Heart left ventricle (tissue), 16 donors: ENCODE measurements at regions not wholly inside any gene's neighbourhood (a gene's known extent, or its start where the extent isn't known, plus 50 kb on each side); places are given as distances from the start of the nearest gene placed in this dataset.

Source experiments
- ATAC-seq, 4 donors: fragments of 200-7000 bp; cut with Tn5 transposase; one replicate each; pipeline ENCODE4 v1.9.1; 2020 to 2022; ENCODE audit warnings: moderate library complexity in 4 of 4, mild to moderate bottlenecking in 3 of 4, moderate number of reproducible peaks in 1 of 4
- DNase-seq, 5 donors: peaks; one replicate each; pipeline ENCODE4 v3.0.0-alpha.2; 2020
- H3K27ac ChIP-seq, 12 donors: fragments of 200-600 bp; sonication (generic) in 4 of 12; one replicate each; pipeline versions ENCODE4 v1.5.0 to v1.8.0; 2016 to 2022; ENCODE audit warnings: mild to moderate bottlenecking in 2 of 12
- H3K27me3 ChIP-seq, 9 donors: fragments of 200-600 bp; sonication (generic) in 2 of 9; one replicate each; pipeline versions ENCODE4 v1.5.1 to v1.8.0; 2016 to 2022; ENCODE audit warnings: mild to moderate bottlenecking in 3 of 9
- H3K36me3 ChIP-seq, 9 donors: fragments of 200-600 bp; sonication (generic) in 2 of 9; one replicate each; pipeline versions ENCODE4 v1.5.0 to v1.8.0; 2018 to 2022; ENCODE audit warnings: mild to moderate bottlenecking in 2 of 9
- H3K4me1 ChIP-seq, 12 donors: fragments of 200-600 bp; sonication (generic) in 4 of 12; one replicate each; pipeline versions ENCODE4 v1.5.0 to v1.8.0; 2016 to 2022; ENCODE audit warnings: mild to moderate bottlenecking in 3 of 12
- H3K4me3 ChIP-seq, 12 donors: fragments of 200-600 bp; sonication (generic) in 4 of 12; one replicate each; pipeline versions ENCODE4 v1.5.0 to v1.8.0; 2017 to 2022; ENCODE audit warnings: mild to moderate bottlenecking in 9 of 12, moderate library complexity in 4 of 12
- H3K9me3 ChIP-seq, 12 donors: fragments of 200-600 bp; sonication (generic) in 4 of 12; one replicate each; pipeline versions ENCODE4 v1.5.0 to v1.8.0; 2016 to 2022; ENCODE audit warnings: mild to moderate bottlenecking in 1 of 12
- CTCF ChIP-seq, 12 donors: fragments of 200-600 bp; sonication (generic) in 4 of 12; IDR thresholded peaks; one replicate each; pipeline versions ENCODE4 v1.5.0 to v1.8.0; 2018 to 2022; ENCODE audit warnings: antibody characterized with exemption in 12 of 12, mild to moderate bottlenecking in 5 of 12
- POLR2A ChIP-seq, 2 donors: fragments of 450-650 bp; IDR thresholded peaks; one replicate each; pipeline ENCODE4 v1.6.1; 2017; ENCODE audit warnings: antibody characterized with exemption in 2 of 2, mild to moderate bottlenecking in 2 of 2, moderate library complexity in 2 of 2
- WGBS, 4 donors: extraction: QIAGEN DNeasy Blood & Tissue Kit in 2 of 4; methylation state at CpG; one replicate each; pipeline versions ENCODE4 v1.1.5 to v1.1.7; 2013 to 2018; 5-methylcytosine and 5-hydroxymethylcytosine counted together
- intact Hi-C, 10 donors: fragments of 100-400 bp; cut with DNase I; formaldehyde crosslinking; loops; one replicate each; pipeline versions ENCODE4 v1.11.1 to v1.14.2; 2022
- donor health status: ischemic (EF 13 %, LVEDD 7.1; RV severe dilation, severe dysfunction).
- donor health status: healthy with polysubstance abuse.
- donor health status: DM: no; HTN: yes; CAD: no.
- donor health status: DM: no; HTN: no; CAD: no.
- donor health status: ischemic (EF 25% LVEDD 6.9; RV normal size, moderate dysfunction).
- donor health status: ischemic (EF 25% LVEDD 5.7; RV mildly dilated, moderate dysfunction).
- donor health status: healthy.
- donor health status: DM: yes; HTN: yes; CAD: no.
- donor health status: ischemic (EF 35%, LVEDD 5.7; RV mildly dilated, moderate dysfunction).
- donor health status: nonischemic (EF 11% LVEDD 7.7; RV severe dilation, severe dysfunction).
- donor health status: DM: yes; HTN: yes; CAD: no.
- donor health status: PGD.
- donor health status: ischemic (EF 29% LVEDD 5.4; RV normal size, mild dysfunction).
- donor health status: nonischemic (EF 23%, LVEDD 6.1; RV moderate dilation, normal function).

- Histone ChIP-seq H3K4me1 (no peaks in the 10 kb centered on the region), H3K9me3 (peaks cover 0 to 27% (median 3%) of the 10 kb centered on the region in 12 donors), H3K36me3 (no peaks in the 10 kb centered on the region), H3K27ac (no peak overlapping the region), H3K27me3 (no peaks in the 10 kb centered on the region), H3K4me3 (no peak overlapping the region)
- DNase-seq, result no peak
- no peak for ATAC-seq
- intact Hi-C loops, result no loop called here
- no peak for TF ChIP-seq CTCF (IDR thresholded peaks at IDR 0.05)
- no peak for TF ChIP-seq POLR2A (IDR thresholded peaks at IDR 0.05)
- WGBS, 4 donors, result 66 to 82% (median 77%) methylated on average over 1 of the region's 1 CpG
Observed at GRCh38 chr1:55997536-55997935, 581.8 kb downstream of the PLPP3 start.

- H3K27me3 ChIP-seq, result no peaks in the 10 kb centered on the region
- H3K4me1 ChIP-seq, result no peaks in the 10 kb centered on the region
- TF ChIP-seq POLR2A (IDR thresholded peaks at IDR 0.05), result no peak
- no peak for TF ChIP-seq CTCF (IDR thresholded peaks at IDR 0.05)
- WGBS, 4 donors, result 72 to 84% (median 75%) methylated on average over 8 of the region's 8 CpGs
- no peaks in the 10 kb centered on the region for H3K36me3 ChIP-seq
- intact Hi-C loops, result no loop called here
- DNase-seq (no peak), ATAC-seq (no peak)
- H3K4me3 ChIP-seq, result no peak overlapping the region
- H3K9me3 ChIP-seq, result peaks cover 0 to 21% (median 3%) of the 10 kb centered on the region in 12 donors
- H3K27ac ChIP-seq, result no peak overlapping the region
Observed at GRCh38 chr1:55993646-55994318, 585.6 kb downstream of the PLPP3 start.

GRCh38 chr1:55990007-55990406 is 589.4 kb downstream of the PLPP3 start:
- H3K36me3 ChIP-seq, result no peaks in the 10 kb centered on the region
- H3K4me3 ChIP-seq, result no peak overlapping the region
- peaks cover 0 to 10% (median 0%) of the 10 kb centered on the region in 12 donors for H3K4me1 ChIP-seq
- TF ChIP-seq CTCF (IDR thresholded peaks at IDR 0.05), result no peak
- TF ChIP-seq POLR2A (IDR thresholded peaks at IDR 0.05), result no peak
- no peak overlapping the region for H3K27ac ChIP-seq
- DNase-seq (no peak), ATAC-seq (no peak)
- H3K27me3 ChIP-seq, result no peaks in the 10 kb centered on the region
- H3K9me3 ChIP-seq, result peaks cover 0 to 2% (median 0%) of the 10 kb centered on the region in 12 donors
- 90 to 95% (median 93%) methylated on average over 3 of the region's 3 CpGs for WGBS, 4 donors
- intact Hi-C loops, result no loop called here

- DNase-seq, result no peak
- Histone ChIP-seq H3K36me3 (no peaks in the 10 kb centered on the region), H3K27me3 (no peaks in the 10 kb centered on the region), H3K9me3 (no peaks in the 10 kb centered on the region), H3K4me3 (no peak overlapping the region), H3K27ac (no peak overlapping the region), H3K4me1 (peaks cover 0 to 10% (median 0%) of the 10 kb centered on the region in 12 donors)
- intact Hi-C loops, result no loop called here
- TF ChIP-seq POLR2A (IDR thresholded peaks at IDR 0.05) (no peak), CTCF (IDR thresholded peaks at IDR 0.05) (no peak)
- no peak for ATAC-seq
- 84 to 93% (median 89%) methylated on average over 1 of the region's 1 CpG for WGBS, 4 donors
Observed at GRCh38 chr1:55988963-55989452, 590.4 kb downstream of the PLPP3 start.
